GM10847 (cell line): ENCODE measurements at regions not wholly inside any gene's neighbourhood (a gene's known extent, or its start where the extent isn't known, plus 50 kb on each side); places are given as distances from the start of the nearest gene placed in this dataset.

Source experiments
- POLR2A ChIP-seq: IDR thresholded peaks from 2 replicates; pipeline ENCODE4 v1.6.1; 2011; ENCODE audit not compliant: insufficient read length; ENCODE audit errors: extremely low read depth

GRCh38 chr5:8827696-8828095 lies 718.2 kb downstream of the SEMA5A start:
- no peak for TF ChIP-seq POLR2A

- TF ChIP-seq POLR2A, result no peak
Measured at GRCh38 chr5:8828596-8829322, 717.1 kb downstream of the SEMA5A start.

- TF ChIP-seq POLR2A, result no peak
Measured at GRCh38 chr5:8829323-8830029, 716.4 kb downstream of the SEMA5A start.

GRCh38 chr5:8831251-8831650 lies 714.6 kb downstream of the SEMA5A start:
- TF ChIP-seq POLR2A, result no peak

GRCh38 chr5:8831854-8832253 lies 714.0 kb downstream of the SEMA5A start:
- TF ChIP-seq POLR2A, result no peak

- TF ChIP-seq POLR2A, result no peak
Measured at GRCh38 chr5:8839361-8840055, 706.4 kb downstream of the SEMA5A start.

- TF ChIP-seq POLR2A, result no peak
Measured at GRCh38 chr5:8840237-8840636, 705.6 kb downstream of the SEMA5A start.

- no peak for TF ChIP-seq POLR2A
Measured at GRCh38 chr5:8842971-8843551, 702.8 kb downstream of the SEMA5A start.

GRCh38 chr5:8843771-8844170 lies 702.1 kb downstream of the SEMA5A start:
- no peak for TF ChIP-seq POLR2A

- no peak for TF ChIP-seq POLR2A
Measured at GRCh38 chr5:8844206-8844605, 701.7 kb downstream of the SEMA5A start.

GRCh38 chr5:8844847-8845246 lies 701.0 kb downstream of the SEMA5A start:
- no peak for TF ChIP-seq POLR2A

GRCh38 chr5:8845296-8845695 lies 700.6 kb downstream of the SEMA5A start:
- TF ChIP-seq POLR2A, result no peak

GRCh38 chr5:8848366-8848765 lies 697.5 kb downstream of the SEMA5A start:
- TF ChIP-seq POLR2A, result no peak

GRCh38 chr5:8848997-8849594 lies 696.8 kb downstream of the SEMA5A start:
- TF ChIP-seq POLR2A, result no peak

GRCh38 chr5:8851101-8851500 lies 694.8 kb downstream of the SEMA5A start:
- no peak for TF ChIP-seq POLR2A
